ENCODE measurements at regions not wholly inside any gene's neighbourhood (a gene's known extent, or its start where the extent isn't known, plus 50 kb on each side); places are given as distances from the start of the nearest gene placed in this dataset.

- TF ChIP-seq, protein P1, sequence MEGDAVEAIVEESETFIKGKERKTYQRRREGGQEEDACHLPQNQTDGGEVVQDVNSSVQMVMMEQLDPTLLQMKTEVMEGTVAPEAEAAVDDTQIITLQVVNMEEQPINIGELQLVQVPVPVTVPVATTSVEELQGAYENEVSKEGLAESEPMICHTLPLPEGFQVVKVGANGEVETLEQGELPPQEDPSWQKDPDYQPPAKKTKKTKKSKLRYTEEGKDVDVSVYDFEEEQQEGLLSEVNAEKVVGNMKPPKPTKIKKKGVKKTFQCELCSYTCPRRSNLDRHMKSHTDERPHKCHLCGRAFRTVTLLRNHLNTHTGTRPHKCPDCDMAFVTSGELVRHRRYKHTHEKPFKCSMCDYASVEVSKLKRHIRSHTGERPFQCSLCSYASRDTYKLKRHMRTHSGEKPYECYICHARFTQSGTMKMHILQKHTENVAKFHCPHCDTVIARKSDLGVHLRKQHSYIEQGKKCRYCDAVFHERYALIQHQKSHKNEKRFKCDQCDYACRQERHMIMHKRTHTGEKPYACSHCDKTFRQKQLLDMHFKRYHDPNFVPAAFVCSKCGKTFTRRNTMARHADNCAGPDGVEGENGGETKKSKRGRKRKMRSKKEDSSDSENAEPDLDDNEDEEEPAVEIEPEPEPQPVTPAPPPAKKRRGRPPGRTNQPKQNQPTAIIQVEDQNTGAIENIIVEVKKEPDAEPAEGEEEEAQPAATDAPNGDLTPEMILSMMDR (IDR thresholded peaks at IDR 0.05) = no peak
- no peak for DNase-seq (ENCODE audit: low spot score in 2 of 2)
- Histone ChIP-seq H3K27me3 (no peaks in the 10 kb centered on the region), H3K4me1 (no peaks in the 10 kb centered on the region), H3K4me3 (no peak overlapping the region), H3K27ac (no peak overlapping the region), H3K9me3 (no peaks in the 10 kb centered on the region), H3K36me3 (no peaks in the 10 kb centered on the region)
- intact Hi-C loops (cut with DNase I) = no loop called here
Measured at GRCh38 chr5:63293317-63293716, 668.9 kb downstream of the HTR1A start.

DNA sequence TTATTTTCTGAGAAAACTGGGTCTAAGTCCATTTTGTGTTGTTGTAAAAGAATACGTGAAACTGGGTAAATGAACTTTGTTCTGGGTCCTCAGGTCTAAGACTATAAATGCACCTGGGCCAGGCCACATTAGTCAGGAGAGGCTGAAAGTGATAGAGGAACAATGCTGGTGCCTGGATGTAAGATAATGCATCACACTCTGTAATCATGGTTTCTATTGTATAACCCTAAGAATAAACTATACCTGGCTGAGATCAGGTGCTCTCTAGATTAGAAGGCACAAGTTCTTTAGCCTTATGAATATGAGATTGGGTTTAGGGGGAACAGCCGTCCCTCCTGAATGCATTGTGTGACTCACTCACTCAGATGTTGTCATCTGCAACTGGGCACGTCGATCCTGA is 675.5 kb downstream of the HTR1A start:
- DNase-seq (ENCODE audit: low spot score in 2 of 2) = no peak
- no peaks in the 10 kb centered on the region for H3K36me3 ChIP-seq
- H3K27me3 ChIP-seq = no peaks in the 10 kb centered on the region
- TF ChIP-seq, protein P1 (IDR thresholded peaks at IDR 0.05) = no peak
- intact Hi-C loops (cut with DNase I) = no loop called here
- H3K9me3 ChIP-seq = no peaks in the 10 kb centered on the region
- no peak overlapping the region for H3K27ac ChIP-seq
- no peak overlapping the region for H3K4me3 ChIP-seq
- H3K4me1 ChIP-seq = no peaks in the 10 kb centered on the region

- H3K36me3 ChIP-seq = no peaks in the 10 kb centered on the region
- intact Hi-C loops (cut with DNase I) = no loop called here
- no peak for DNase-seq (ENCODE audit: low spot score in 2 of 2)
- H3K27me3 ChIP-seq = no peaks in the 10 kb centered on the region
- H3K4me3 ChIP-seq = no peak overlapping the region
- no peaks in the 10 kb centered on the region for H3K9me3 ChIP-seq
- TF ChIP-seq, protein P1 (IDR thresholded peaks at IDR 0.05) = no peak
- no peak overlapping the region for H3K27ac ChIP-seq
- no peaks in the 10 kb centered on the region for H3K4me1 ChIP-seq
Measured at GRCh38 chr5:63263411-63263810, 684.8 kb downstream of the LRRC70 start.

DNA sequence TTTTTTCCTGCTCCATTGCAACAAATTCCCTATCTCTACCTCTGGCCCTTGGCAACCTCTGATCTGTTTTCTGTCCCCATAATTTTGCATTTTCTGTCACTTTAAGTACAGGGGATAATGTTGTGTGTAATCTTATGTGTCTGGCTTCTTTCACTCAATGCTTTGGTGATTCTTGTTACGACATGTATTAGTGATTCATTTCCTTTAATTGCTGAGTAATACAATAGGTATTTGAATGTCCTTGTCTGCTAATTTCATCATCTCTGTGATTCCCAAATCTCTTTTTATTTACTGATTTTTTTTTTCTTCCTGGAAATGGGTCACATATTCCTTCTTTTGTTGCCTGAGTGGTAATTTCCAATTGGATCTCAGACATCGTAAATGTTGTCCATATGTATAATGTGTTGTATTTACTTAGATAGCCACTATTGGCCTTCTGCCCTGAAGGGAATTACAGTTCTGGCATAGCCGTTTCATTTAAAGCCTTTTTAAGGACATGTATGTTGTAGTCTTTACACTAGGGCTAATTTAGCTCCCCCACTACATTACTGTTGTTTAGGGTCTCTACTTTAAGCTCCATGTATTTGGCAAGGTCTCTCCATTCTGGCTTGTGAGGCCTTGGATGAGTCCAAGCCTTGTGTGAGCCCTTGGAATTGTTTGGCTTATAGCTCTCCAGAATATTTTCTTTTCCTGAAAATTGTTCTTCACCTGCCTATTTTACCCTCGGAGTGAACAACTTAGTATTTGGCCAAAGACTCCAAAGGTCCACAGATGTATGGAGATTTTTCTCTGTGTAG is 683.8 kb downstream of the LRRC70 start:
- TF ChIP-seq, protein P1 (IDR thresholded peaks at IDR 0.05) = no peak
- H3K4me3 ChIP-seq = no peak overlapping the region
- no peaks in the 10 kb centered on the region for H3K36me3 ChIP-seq
- no peaks in the 10 kb centered on the region for H3K4me1 ChIP-seq
- H3K27me3 ChIP-seq = no peaks in the 10 kb centered on the region
- H3K9me3 ChIP-seq = no peaks in the 10 kb centered on the region
- H3K27ac ChIP-seq = no peak overlapping the region
- no peak for DNase-seq (ENCODE audit: low spot score in 2 of 2)
- intact Hi-C loops (cut with DNase I) = no loop called here

DNA sequence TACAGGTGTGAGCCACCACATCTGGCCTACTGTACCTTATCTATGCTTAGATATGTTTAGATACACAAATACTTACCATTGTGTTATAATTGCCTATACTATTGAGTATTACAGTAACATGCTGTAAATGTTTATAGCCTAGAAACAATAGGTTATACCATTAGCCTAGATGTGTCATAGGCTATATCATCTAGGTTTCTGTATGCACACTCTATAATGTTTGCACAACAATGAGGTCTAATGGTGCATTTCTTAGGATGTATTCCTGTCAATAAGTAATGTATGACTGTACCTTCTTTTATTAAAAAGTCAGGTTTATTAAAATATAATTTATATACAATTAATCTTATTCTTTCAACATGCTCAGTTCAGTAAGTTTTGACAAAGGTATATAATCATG is 683.1 kb downstream of the LRRC70 start:
- TF ChIP-seq, protein P1 (IDR thresholded peaks at IDR 0.05) = no peak
- no peaks in the 10 kb centered on the region for H3K4me1 ChIP-seq
- no peak overlapping the region for H3K27ac ChIP-seq
- no peak overlapping the region for H3K4me3 ChIP-seq
- H3K9me3 ChIP-seq = no peaks in the 10 kb centered on the region
- intact Hi-C loops (cut with DNase I) = no loop called here
- H3K36me3 ChIP-seq = no peaks in the 10 kb centered on the region
- no peaks in the 10 kb centered on the region for H3K27me3 ChIP-seq
- no peak for DNase-seq (ENCODE audit: low spot score in 2 of 2)

Measured in ascending aorta (tissue), 2 donors.